Loucy (cell line): ENCODE measurements at regions not wholly inside any gene's neighbourhood (a gene's known extent, or its start where the extent isn't known, plus 50 kb on each side); places are given as distances from the start of the nearest gene placed in this dataset.

ENCODE experiments used
- CTCF ChIP-seq: fragments of 200-600 bp; sonication (generic); conservative IDR thresholded peaks from 2 replicates; pipeline ENCODE4 v1.5.1; 2014; ENCODE audit warnings: mild to moderate bottlenecking, antibody characterized with exemption, low read length
- EZH2phosphoT487 ChIP-seq: fragments of 200-600 bp; IDR thresholded peaks from 2 replicates; pipeline ENCODE4 v1.6.1; 2018; ENCODE audit warnings: antibody characterized with exemption, mild to moderate bottlenecking, moderate library complexity, borderline replicate concordance

- TF ChIP-seq CTCF (no peak), EZH2phosphoT487 (no peak)
These were observed 473.2 kb downstream of the MED10 start for GRCh38 chr5:5905186-5905585.
